CD4-positive, alpha-beta T cell (primary cell): ENCODE measurements at regions not wholly inside any gene's neighbourhood (a gene's known extent, or its start where the extent isn't known, plus 50 kb on each side); places are given as distances from the start of the nearest gene placed in this dataset.

Experiments used
- ATAC-seq: fragments of 200-7000 bp; cut with Tn5 transposase; one replicate; pipeline ENCODE4 v1.10.0; 2022; ENCODE audit warnings: mild to moderate bottlenecking; ENCODE audit not compliant: poor library complexity
- CTCF ChIA-PET: fragments of 350-600 bp; sonication (Branson Sonifier 250); formaldehyde crosslinking; loops from one replicate; lab custom pipeline; 2021; ENCODE audit warnings: antibody characterized with exemption, inconsistent platforms; lab: Charles Lee
- POLR2A ChIA-PET: fragments of 350-600 bp; sonication (Branson Sonifier 250); formaldehyde crosslinking; loops from one replicate; lab custom pipeline; 2021; ENCODE audit warnings: antibody characterized with exemption, inconsistent platforms; lab: Charles Lee
- DNase-seq, 14 experiments: peaks; one replicate each; pipeline ENCODE4 v3.0.0-alpha.2; 2013 to 2020; ENCODE audit warnings: mixed read lengths in 2 of 14
- H3K27ac ChIP-seq, 2 donors: one replicate each; pipeline versions ENCODE4 v1.5.1 to v1.7.0; 2013; ENCODE audit warnings: low read length in 2 of 2, low read depth in 1 of 2, mild to moderate bottlenecking in 1 of 2
- H3K27me3 ChIP-seq, 2 experiments: 1 replicate in 1 of 2; 2 replicates in 1 of 2; pipeline versions ENCODE4 v1.6.1 to v1.7.0; 2013; ENCODE audit warnings: low read length in 2 of 2, control low read depth in 1 of 2, mild to moderate bottlenecking in 1 of 2, moderate library complexity in 1 of 2; ENCODE audit not compliant: insufficient read depth in 2 of 2, control insufficient read depth in 1 of 2
- H3K36me3 ChIP-seq: one replicate; pipeline ENCODE4 v1.6.1; 2013; ENCODE audit warnings: low read length, control low read depth; ENCODE audit not compliant: insufficient read depth
- H3K4me1 ChIP-seq: one replicate; pipeline ENCODE4 v1.6.1; 2013; ENCODE audit warnings: low read length, control low read depth; ENCODE audit not compliant: insufficient read depth
- H3K4me3 ChIP-seq: one replicate; pipeline ENCODE4 v1.5.1; 2013; ENCODE audit warnings: mild to moderate bottlenecking, low read length, moderate library complexity
- H3K9me3 ChIP-seq, 2 experiments: 1 replicate in 1 of 2; 2 replicates in 1 of 2; pipeline versions ENCODE4 v1.6.1 to v1.7.0; 2013; ENCODE audit warnings: low read length in 2 of 2, mild to moderate bottlenecking in 2 of 2, control low read depth in 1 of 2, moderate library complexity in 1 of 2; ENCODE audit not compliant: control insufficient read depth in 1 of 2, insufficient read depth in 1 of 2
- H3K27ac Mint-ChIP-seq: one replicate; pipeline ENCODE4 v1.8.0; 2020; ENCODE audit warnings: mixed read lengths
- H3K27me3 Mint-ChIP-seq: one replicate; pipeline ENCODE4 v1.8.0; 2021; ENCODE audit warnings: mixed read lengths
- H3K36me3 Mint-ChIP-seq: one replicate; pipeline ENCODE4 v1.8.0; 2021; ENCODE audit warnings: low read depth, mixed read lengths
- H3K4me1 Mint-ChIP-seq: one replicate; pipeline ENCODE4 v1.8.0; 2021; ENCODE audit warnings: low read depth, mixed read lengths
- H3K4me3 Mint-ChIP-seq: one replicate; pipeline ENCODE4 v1.8.0; 2020; ENCODE audit warnings: mild to moderate bottlenecking, mixed read lengths
- H3K9me3 Mint-ChIP-seq: one replicate; pipeline ENCODE4 v1.8.0; 2020; ENCODE audit warnings: mixed read lengths
- intact Hi-C, 2 experiments: fragments of 100-400 bp; cut with DNase I in 1 of 2; cut with micrococcal nuclease in 1 of 2; formaldehyde crosslinking; loops; one replicate each; pipeline versions ENCODE4 v1.15.1 to v1.9.0; 2023 to 2025; cut with DNase I, micrococcal nuclease
- TF ChIP-seq, protein P1 (sequence below): fragments of 200-600 bp; IDR thresholded peaks from one replicate; pipeline ENCODE4 v1.8.0; 2022; ENCODE audit warnings: antibody characterized with exemption, mild to moderate bottlenecking

- POLR2A ChIA-PET = no interaction called here
- H3K4me3 ChIP-seq = no peak overlapping the region
- Mint-ChIP-seq H3K36me3 (no peaks in the 10 kb centered on the region), H3K27ac (no peak overlapping the region), H3K9me3 (peaks cover 12% of the 10 kb centered on the region), H3K27me3 (no peaks in the 10 kb centered on the region), H3K4me1 (no peaks in the 10 kb centered on the region), H3K4me3 (no peak overlapping the region)
- no peak for DNase-seq
- peaks cover 0 to 10% of the 10 kb centered on the region in 2 experiments for H3K9me3 ChIP-seq
- intact Hi-C loops = no loop called here
- H3K4me1 ChIP-seq = no peaks in the 10 kb centered on the region
- CTCF ChIA-PET = no interaction called here
- ATAC-seq = no peak
- TF ChIP-seq, protein P1, sequence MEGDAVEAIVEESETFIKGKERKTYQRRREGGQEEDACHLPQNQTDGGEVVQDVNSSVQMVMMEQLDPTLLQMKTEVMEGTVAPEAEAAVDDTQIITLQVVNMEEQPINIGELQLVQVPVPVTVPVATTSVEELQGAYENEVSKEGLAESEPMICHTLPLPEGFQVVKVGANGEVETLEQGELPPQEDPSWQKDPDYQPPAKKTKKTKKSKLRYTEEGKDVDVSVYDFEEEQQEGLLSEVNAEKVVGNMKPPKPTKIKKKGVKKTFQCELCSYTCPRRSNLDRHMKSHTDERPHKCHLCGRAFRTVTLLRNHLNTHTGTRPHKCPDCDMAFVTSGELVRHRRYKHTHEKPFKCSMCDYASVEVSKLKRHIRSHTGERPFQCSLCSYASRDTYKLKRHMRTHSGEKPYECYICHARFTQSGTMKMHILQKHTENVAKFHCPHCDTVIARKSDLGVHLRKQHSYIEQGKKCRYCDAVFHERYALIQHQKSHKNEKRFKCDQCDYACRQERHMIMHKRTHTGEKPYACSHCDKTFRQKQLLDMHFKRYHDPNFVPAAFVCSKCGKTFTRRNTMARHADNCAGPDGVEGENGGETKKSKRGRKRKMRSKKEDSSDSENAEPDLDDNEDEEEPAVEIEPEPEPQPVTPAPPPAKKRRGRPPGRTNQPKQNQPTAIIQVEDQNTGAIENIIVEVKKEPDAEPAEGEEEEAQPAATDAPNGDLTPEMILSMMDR = no peak
- no peaks in the 10 kb centered on the region for H3K27me3 ChIP-seq
- no peak overlapping the region for H3K27ac ChIP-seq
- H3K36me3 ChIP-seq = no peaks in the 10 kb centered on the region
Observed at GRCh38 chr3:988785-989184, 104.0 kb upstream of the CNTN6 start.

DNA sequence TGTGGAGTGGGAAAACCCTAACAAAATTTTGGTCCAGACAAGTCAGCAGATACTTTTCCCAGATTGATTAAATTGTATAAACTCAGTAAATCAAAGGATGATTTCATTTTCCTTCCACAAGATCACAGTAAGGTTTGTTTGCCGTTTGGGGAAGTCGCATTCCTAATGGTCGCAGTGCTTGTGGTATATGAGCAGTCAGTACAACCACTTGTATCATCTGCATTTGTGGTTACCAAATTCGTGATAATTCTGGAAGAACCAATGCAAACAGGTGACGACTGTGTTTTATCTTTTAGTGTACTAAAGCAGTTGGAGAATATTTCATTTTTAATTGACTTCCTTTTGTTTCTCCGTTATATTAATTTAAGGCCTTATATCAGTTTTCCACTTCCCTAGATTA lies 100.0 kb upstream of the CNTN6 start:
- intact Hi-C loops = no loop called here
- Histone ChIP-seq H3K4me3 (no peak overlapping the region), H3K27ac (no peak overlapping the region), H3K4me1 (no peaks in the 10 kb centered on the region), H3K36me3 (no peaks in the 10 kb centered on the region), H3K9me3 (peaks cover 0 to 10% of the 10 kb centered on the region in 2 experiments), H3K27me3 (no peaks in the 10 kb centered on the region)
- Mint-ChIP-seq H3K27ac (no peak overlapping the region), H3K4me1 (no peaks in the 10 kb centered on the region), H3K27me3 (no peaks in the 10 kb centered on the region), H3K36me3 (no peaks in the 10 kb centered on the region), H3K9me3 (peaks cover 7% of the 10 kb centered on the region), H3K4me3 (no peak overlapping the region)
- no peak for DNase-seq
- CTCF ChIA-PET = no interaction called here
- TF ChIP-seq, protein P1 = no peak
- POLR2A ChIA-PET = no interaction called here
- ATAC-seq = no peak

DNA sequence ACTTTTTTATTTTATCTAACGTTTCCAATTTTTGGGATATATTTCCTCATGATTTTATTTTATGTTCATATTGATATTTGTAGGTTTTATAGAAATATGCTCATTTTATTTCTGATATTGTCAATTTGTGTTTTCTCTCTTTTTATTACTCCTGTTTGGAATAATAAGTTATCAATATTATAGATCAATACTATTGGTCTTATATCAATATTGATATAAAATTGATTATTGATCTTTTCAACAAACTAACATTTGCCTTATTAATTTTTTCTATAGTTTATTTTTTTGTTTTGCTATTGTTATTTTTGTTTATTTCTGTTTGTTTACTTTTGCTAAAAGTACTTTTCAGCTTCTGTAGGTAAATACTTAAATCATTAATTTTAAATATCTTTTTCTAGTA lies 90.8 kb upstream of the CNTN6 start:
- no peaks in the 10 kb centered on the region for H3K27me3 ChIP-seq
- Mint-ChIP-seq H3K4me1 (no peaks in the 10 kb centered on the region), H3K27ac (no peak overlapping the region), H3K36me3 (no peaks in the 10 kb centered on the region), H3K27me3 (no peaks in the 10 kb centered on the region), H3K4me3 (no peak overlapping the region), H3K9me3 (peaks cover 7% of the 10 kb centered on the region)
- no peak for ATAC-seq
- H3K36me3 ChIP-seq = no peaks in the 10 kb centered on the region
- no peak overlapping the region for H3K27ac ChIP-seq
- ChIA-PET CTCF (no interaction called here), POLR2A (no interaction called here)
- intact Hi-C loops = no loop called here
- H3K4me1 ChIP-seq = no peaks in the 10 kb centered on the region
- no peak overlapping the region for H3K4me3 ChIP-seq
- DNase-seq = no peak
- TF ChIP-seq, protein P1 = no peak
- H3K9me3 ChIP-seq = no peaks in the 10 kb centered on the region
